ENCODE measurements at regions not wholly inside any gene's neighbourhood (a gene's known extent, or its start where the extent isn't known, plus 50 kb on each side); places are given as distances from the start of the nearest gene placed in this dataset.
A peak's percentile ranks its signal among the peaks of the same experiment; 100 is the strongest.

DNA sequence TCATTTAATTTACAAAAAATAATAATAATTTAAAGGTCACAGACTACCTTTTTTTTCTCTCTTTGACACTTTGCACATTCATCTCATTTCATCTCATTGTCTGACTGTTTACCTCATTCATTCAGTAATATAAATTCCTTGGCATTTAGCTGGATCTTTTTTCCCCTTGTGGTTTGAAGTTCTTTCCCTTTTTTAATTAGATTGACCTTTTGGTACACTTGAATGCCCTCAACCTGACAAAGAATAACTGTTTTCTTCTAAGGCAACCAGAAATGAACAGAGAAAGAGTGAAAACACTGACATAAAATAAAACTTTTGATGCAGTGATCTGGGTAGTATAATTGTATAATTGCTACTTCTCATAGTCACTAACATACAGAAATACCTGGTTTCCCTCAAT lies 774.9 kb upstream of the NOVA1 start:
- DNase-seq (ENCODE audit: low spot score) = no peak

DNA sequence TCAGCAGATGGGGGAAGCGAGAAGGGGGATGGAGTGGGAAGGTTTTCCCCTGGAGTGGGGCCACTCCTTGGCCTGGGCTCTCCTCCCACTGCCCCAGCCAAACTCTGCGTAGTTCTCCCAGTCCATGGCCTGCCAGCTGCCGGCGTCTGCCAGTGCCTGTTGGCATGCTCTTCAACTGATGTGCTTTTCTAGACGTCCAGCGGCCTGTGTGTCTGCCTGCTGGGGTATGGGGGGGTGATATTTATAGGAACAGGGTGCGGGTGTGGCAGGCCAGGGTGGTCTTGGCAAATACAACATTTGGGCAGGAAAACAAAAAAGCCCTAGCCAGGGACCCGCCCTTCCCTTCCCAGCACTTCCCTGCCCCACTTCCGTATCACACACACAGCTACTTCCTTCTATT lies 786.3 kb upstream of the NOVA1 start:
- DNase-seq (ENCODE audit: low spot score) = no peak

DNA sequence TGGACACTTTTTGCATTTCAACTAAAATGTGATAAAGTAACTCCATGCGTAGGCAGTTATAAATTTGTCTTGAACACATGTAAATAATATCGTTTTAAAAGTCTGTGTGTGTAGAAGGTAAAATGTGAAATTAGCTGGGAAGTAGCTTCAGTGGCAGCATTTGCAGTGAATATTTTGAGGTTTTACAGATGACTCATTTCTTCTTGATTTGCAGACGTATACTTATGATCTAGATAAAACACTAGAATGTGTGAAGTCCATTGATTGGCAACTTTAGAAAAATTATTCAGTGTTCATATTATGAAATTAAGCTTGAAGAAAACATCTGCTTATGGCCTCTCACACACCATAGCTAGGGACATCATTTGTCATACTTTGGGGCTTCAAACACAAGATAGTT lies 788.6 kb upstream of the NOVA1 start:
- no peak for DNase-seq (ENCODE audit: low spot score)

DNA sequence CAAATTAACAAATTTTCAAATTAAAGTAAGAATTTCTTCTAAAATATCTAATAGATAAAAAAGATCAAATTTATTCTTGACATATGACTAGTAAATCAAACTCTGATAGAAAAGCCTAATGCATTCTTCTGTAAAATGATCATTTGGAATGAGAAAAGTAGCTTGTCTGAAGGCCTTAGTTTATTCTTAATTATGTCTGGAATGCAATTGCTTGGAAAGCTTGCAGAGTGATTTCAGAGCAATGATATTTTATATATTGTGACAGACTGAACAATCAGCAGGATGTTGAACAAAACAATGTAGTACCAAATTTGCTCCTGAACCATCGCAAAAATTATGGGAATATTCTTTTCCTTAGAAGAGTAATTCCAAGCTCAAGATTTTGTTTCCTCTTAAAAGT lies 789.6 kb upstream of the NOVA1 start:
- DNase-seq (ENCODE audit: low spot score) = no peak

DNA sequence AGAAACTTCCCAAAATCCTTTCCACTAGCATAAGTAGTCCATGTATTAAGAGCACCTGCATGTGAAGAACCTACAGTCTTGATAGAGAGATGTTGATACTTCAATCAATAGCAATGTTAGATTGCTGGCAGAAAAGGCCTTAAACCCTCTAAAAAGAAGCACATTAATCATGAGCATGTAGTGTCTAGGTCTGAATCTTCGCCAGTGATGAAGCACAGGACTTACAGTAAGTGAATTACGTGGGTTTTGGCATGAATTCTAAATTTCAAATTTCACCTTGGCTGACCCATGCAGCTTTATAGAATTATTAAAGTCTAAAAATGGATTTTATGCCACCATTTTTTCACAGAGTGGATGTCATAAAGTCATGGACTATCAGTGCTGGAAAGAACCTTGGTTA lies 791.6 kb upstream of the NOVA1 start:
- DNase-seq (ENCODE audit: low spot score) = no peak

DNA sequence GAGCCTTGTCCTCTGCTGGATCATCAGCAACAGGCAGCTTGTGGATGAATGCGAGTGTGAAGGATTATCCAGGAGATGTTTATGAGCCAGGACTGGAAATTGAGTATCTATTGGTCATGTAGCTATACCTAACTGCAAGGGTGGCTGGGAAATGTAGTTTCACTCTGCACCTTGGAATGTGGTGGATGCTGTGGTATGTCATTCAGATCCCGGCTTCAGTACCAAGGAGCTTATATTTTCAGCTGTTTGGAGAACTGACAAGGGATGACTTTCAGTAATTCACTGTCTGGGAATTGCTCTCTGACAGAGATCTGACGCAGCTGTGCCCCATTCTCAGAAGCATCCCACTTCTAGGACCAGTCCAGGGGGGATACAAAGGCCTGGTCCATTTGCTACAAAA lies 792.3 kb upstream of the NOVA1 start:
- DNase-seq (ENCODE audit: low spot score) = no peak

DNA sequence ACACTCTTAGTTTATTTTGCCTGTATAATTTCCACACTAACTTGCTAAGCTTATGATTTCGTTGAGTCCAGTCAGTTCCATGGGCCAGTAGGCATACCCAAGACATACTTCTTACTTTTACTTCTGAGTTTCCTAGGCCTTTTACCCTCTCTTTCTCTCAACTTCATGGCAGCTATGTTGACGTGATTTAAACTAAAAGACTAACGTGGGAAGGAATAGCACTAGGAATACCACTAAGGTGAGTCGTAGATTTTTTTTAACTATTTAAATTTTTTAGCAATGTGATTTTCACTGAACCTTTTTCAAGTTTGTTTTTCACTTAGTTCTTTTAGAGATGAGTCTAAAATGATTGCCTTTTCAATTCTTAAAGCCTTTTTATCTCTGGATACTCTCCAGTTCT lies 793.5 kb upstream of the NOVA1 start:
- DNase-seq (ENCODE audit: low spot score) = no peak

DNA sequence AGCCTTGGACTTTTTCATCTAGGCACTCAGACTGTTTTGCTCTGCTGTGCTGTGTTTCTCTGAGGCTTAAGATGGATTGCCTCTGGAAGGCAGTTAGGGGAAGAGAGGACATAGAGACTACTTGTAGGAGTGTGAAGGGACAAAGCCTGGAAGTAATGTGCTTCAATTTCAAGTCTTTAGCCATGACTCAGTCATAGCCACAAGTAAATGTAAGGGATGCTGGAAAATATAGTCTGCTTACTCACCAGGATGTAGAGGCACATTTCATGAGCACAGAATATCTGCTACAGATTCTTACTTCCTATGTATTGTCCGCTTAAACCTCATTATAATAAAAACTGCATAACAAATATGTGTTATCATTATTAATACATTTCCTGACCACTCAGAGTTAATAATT lies 794.3 kb upstream of the NOVA1 start:
- peak; percentile 1 for DNase-seq (ENCODE audit: low spot score)

DNA sequence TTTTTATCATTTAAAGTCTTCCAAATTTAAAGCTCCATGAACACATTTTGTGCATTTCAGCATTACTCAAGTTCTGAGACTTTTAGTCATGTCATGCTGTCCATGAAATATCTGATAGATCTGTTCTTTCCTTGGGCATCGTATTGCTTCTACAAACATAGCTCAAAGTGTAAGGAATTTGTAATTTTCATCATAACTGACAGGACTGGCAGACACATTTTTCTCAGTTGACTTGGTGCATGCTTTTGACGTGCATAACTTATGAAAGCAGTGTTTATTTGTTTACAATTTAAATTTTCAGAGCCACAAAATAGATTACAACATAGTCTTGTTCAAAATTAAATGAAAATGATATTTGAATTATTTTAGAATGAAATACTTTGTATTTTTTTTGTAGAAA lies 812.1 kb upstream of the NOVA1 start:
- DNase-seq (ENCODE audit: low spot score) = no peak

DNA sequence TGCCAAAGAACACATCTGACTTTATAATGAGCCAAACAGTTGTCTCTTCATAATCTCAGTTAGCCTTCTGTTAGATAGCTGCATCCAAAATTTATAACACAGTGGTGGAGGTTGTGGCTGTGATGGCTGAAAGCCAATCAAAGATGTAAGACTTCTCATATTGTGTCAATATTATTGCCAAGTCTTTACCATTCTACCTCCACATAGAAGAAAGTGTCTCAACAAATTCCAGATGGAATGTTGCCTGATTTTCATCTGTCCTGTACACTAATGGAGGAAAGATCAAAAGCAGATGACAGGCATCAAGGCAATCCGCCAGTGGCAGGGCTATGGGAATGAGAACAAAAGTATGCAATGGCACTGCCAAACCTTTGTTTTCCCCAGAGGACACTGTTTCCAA lies 813.1 kb upstream of the NOVA1 start:
- DNase-seq (ENCODE audit: low spot score) = no peak

DNA sequence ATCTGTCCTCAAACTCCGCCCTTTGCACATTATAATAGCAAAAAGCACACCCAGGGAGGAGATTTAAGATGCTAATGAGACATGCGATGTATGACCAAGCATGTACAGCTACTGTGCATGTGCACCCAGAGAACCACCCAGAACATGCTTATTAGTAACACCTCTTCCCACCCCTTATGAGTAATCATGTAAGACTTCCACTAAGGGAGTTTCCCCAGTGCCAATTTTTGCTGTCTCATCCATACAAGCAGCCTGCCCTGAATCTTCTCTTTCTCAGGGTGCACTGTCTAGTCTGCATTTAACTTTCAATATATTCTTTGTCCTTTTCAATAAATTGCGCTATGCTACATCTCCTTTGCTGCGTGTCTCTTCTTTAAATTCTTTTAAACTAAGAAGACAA lies 830.0 kb upstream of the NOVA1 start:
- peak; percentile 75 for DNase-seq (ENCODE audit: low spot score)

DNA sequence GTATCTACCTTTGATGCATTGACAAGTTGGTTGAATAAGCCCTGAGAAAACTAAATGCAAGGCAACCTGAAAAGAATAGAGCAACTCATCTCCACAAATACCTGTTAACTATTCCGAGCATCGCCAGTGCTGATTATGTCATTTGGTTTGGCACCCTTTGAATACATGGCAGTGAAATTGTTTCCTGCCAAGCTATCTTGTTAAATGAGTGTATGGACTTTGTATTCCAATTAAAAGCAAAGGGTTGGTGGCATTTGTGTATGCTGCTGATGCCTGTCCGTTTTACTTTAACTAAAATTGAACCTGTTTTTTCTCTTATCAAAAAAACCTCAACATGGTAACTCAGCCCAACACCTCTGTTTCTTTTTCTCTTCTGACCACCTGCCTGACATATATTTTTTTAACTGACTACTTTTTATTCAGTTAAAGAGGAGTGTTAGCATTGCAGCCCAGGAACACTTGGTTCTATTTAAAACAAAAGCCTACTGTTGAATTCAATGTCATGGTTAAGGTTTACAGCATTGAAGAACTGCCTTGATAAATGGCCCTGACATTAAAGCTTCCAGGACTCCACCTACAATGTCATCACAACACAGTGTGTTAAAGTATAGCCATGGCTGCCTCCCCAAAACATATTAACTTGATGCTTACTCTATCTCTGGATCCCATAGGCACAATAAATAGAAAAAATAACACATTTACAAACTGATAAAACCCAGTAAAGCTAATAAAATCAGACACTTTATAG lies 838.3 kb upstream of the NOVA1 start:
- no peak for DNase-seq (ENCODE audit: low spot score)

DNA sequence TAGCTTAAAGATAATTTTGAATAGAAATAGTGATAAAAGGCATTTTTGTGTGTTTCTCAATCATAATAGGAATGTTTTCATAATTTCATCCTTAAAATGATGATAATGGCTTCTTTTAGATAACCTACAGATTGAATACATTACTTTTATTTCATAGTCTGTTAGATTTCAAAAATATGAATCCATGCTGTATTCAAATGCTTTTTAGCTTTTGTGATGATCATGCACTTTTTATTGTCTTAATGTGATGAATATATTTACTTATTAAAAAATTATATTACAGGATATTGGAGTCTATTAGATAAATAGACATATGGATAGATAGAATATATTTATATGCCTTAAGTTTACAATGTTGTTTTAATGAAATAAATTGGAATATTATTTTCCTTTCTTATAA lies 886.8 kb upstream of the NOVA1 start:
- DNase-seq (ENCODE audit: low spot score) = no peak

DNA sequence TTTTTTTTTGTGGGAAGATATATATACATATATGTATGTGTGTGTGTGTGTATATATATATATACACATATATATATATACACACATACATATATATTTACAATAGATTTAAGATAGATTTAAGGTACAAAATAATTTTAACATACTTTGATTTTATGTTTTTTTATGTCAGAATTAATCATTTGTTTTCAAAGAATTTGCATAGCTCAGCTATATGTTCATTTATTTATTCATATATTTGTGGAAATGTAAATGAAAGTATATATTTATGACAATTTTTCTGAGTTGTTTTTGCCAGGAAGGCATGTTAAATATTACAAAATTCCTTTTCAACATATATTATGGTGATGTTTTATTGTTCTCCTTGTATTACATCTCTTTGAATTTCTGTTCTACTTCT lies 887.4 kb upstream of the NOVA1 start:
- no peak for DNase-seq (ENCODE audit: low spot score)

DNA sequence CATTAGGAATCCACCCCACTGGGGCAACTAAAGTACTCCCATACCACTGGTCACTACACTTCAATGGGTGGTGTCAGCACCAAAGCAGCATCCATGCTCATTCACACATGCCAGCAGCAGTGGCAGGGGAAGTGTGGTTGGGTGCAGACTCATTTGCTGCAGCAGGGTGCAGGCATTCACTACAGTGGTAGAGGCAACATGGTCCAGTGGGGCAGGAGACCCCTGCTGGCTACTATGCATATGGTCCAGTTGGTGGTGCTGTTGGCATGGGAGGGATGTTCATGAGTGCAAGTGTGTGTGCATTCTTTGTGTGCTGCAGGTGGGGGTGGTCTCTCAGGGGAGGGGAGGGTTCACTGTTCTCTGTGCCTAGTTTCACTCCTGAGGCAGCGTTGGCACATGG lies 908.4 kb upstream of the NOVA1 start:
- no peak for DNase-seq (ENCODE audit: low spot score)

DNA sequence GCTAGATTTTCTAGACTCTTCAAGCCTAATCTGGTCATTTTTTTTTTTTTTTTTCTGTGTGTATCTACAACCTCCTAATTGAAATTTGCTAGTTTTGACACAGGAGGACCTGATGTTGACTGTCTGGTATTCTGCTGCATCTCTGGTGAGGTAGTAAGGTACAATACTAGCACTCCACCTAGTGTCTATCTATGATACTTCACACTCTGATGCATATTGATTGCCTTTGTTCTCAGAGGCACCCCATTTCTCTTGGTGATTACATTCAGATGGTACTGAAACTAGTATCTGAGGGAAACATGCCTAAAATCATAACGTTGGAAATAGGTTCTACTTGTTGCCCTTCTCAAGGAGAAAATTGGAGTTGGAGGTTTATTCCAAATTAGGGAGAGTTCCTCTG lies 930.5 kb upstream of the NOVA1 start:
- DNase-seq (ENCODE audit: low spot score) = peak; percentile 29

DNA sequence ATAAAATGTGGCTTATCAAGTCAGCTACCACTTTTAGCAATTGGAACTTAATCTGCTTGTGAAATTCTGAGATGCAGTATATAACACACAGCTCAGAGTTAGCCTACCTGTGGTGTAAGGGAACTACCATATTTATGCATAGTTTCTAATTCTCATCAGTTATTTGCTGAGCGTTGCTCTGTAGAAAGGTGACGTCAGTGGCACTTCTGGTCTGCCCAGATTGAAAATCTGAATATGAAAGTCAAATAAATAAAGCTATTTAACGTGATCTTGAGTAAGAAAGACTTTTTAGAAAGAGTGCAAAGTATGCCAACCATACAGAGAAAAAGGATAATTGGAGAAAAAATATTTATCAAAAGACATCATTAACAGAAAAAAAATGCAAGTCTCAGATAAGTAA lies 938.9 kb upstream of the NOVA1 start:
- no peak for DNase-seq (ENCODE audit: low spot score)

DNA sequence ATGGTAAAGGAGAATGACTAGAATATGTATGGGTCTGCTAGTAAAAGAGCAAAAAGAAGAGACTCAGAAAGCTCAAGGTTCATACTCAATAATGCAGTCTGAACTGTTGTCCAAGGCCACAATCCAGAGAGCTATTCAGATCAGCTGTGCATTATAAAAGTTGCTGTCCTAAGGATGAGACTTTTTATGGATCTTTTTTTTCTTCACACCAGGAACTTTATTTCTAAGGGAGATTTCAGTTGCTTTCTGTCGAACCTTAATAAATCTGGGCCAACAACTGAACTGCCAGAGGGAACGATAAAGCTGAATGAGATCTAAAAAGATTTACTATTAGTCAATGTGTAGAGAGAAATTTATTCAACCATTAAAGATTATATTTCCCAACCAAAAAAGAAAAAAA lies 948.3 kb upstream of the NOVA1 start:
- no peak for DNase-seq (ENCODE audit: low spot score)

DNA sequence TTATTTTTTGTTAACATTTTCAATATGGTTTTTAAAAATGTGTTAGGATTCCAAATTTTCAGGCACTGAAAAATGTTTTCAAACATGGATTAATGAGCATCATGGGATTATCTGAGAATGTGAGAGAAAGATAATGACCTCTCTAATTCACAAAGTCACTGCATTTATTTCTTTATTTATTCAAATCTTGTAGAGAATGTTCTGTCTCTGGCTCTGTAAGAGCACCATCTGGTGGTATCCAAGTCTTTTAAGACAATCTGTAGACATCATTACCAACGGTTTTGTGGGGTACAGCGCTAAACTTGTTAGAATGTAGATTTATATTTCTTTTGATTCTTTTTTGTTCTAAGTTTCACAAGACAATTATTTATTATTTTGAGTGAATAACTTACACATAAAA lies 956.0 kb upstream of the NOVA1 start:
- DNase-seq (ENCODE audit: low spot score) = no peak

DNA sequence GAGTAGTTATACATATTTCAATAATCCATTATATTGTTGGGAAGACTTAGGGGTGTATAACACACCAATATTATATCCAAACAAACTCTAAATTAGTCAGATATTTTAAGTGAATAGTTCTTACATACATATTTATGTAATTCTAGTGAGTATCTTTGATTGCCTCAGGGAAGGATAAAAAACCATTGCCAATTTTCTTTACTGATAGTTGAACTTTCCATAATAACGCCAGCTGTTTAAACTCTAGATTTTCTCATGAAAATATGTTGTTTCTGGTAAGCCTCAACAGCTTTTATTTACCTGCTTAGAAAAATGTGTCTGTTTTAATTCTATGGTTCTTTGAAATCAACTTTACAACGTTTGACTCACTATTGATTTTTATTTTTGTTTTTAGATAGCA lies 959.6 kb upstream of the NOVA1 start:
- DNase-seq (ENCODE audit: low spot score) = no peak

DNA sequence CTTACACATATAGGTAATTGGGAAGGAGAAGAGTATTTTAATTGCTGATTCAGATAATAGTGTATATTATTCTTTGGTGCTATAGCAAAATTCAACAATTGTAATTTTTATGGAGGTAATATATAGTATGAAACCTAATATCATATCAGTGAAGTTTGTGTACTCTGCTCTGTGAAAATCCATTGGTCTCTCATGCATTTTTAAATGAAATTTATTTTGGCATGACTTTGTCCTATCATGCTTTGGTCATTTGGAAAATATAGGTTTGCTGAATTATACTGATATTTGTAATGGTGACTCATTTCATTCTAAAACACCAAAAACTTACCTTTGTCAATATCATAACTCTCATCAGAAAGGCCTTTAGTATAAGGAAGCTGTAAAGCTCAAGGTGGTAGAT lies 962.0 kb upstream of the NOVA1 start:
- no peak for DNase-seq (ENCODE audit: low spot score)

DNA sequence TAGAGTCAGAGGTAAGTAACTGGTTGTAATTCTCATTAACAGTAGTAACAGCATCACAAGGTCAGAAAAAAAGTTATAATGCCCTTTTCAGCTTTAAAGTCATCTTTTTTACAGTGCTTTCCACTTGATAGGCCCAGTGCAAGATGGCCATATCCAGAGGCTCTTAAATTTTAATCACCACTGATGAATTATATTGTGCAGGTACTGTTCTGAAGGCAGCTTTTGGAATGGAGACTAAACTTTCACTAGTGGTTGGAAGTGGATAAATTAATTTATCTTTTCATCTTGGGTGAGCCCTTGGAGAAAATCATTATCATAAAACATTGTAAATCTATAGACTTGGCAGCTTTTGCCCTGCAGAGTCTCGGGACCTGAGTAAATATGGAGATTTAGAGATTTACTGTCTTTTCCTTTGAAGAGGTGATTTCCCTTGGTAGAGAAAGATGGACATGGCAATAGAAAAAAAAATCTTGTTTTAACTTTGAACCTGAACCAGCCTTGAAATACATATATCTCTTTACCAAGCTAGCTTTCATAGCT lies 969.1 kb upstream of the NOVA1 start:
- no peak for DNase-seq (ENCODE audit: low spot score)

DNA sequence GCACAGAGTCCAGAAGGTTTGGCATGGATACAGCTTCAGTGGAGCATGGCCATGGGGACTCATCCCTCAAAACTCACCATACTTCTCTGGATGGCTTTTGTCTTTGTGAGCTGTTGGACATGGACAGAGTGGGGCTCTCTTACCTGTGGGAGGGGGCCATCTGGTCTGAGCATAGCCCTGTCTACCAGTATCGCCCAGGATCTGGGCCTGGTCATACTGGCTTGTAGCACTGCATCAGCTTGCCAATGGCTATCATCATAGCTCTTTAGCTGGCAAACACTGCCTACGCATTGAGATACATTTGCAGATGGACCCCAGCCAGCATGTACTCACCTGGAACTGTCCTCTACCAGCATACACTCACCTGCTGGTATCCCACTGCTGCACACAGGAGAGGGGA lies 975.2 kb upstream of the NOVA1 start:
- no peak for DNase-seq (ENCODE audit: low spot score)

DNA sequence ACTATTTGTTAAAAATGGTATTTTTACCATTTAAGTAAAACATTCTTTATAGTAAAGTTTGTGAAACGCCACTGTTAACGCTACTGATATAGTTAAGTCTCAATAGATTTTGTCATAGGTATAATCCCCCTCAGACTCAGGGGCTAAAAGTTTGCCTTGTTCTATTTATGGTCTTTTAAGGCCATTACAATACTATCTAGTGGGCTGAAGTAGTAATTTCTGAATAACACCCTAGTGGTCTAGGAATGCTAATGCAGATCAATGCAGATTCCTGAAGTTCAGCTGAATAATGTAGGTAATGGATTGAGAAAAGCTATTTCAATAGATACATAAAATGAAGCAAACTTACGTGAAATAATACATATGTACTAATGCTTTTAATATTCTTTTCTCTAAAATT lies 989.3 kb upstream of the NOVA1 start:
- no peak for DNase-seq (ENCODE audit: low spot score)
